ENCODE measurements at regions not wholly inside any gene's neighbourhood (a gene's known extent, or its start where the extent isn't known, plus 50 kb on each side); places are given as distances from the start of the nearest gene placed in this dataset.

GRCh38 chr12:59890896-59891579, 295.2 kb downstream of the SLC16A7 start:
- TF ChIP-seq EZH2 (IDR thresholded peaks at IDR 0.05), result no peak
- TF ChIP-seq CTCF (IDR thresholded peaks at IDR 0.05), result no peak
- no peak for TF ChIP-seq EZH2phosphoT487 (IDR thresholded peaks at IDR 0.05)
